ENCODE measurements at regions not wholly inside any gene's neighbourhood (a gene's known extent, or its start where the extent isn't known, plus 50 kb on each side); places are given as distances from the start of the nearest gene placed in this dataset.

DNA sequence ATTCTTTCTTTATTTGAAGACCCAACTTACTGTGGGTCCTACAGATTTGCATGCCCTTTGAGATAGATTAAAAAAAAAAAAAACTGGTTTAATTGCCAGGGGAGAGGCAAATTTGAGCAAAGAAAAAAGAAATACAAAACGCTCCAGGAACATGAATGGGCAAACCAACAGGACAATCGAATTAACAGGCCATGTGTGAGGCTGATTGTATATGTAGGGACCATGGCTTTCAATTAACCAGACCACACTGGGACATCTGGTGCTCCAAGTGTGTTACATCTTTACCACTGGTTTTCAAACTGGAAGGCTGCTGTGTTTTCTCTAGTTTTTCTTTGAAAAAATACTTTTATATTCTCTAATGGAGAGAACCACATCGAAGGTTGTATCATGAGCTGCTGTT is 612.1 kb upstream of the SEMA6A start:
- Histone ChIP-seq H4K20me1 (ENCODE audit: control insufficient read depth, extremely low read depth, insufficient read depth, low read length) (no peaks in the 10 kb centered on the region), H3K9me1 (ENCODE audit: control insufficient read depth, extremely low read depth, insufficient read depth, low read length) (no peaks in the 10 kb centered on the region), H3K27me3 (ENCODE audit: control insufficient read depth, extremely low read depth, insufficient read depth, low read length) (no peaks in the 10 kb centered on the region), H3K9ac (ENCODE audit: control insufficient read depth, extremely low read depth, insufficient read depth, low read length) (no peak overlapping the region), H2AFZ (ENCODE audit: control insufficient read depth, low read length) (no peak overlapping the region), H3K4me2 (ENCODE audit: control insufficient read depth, extremely low read depth, insufficient read depth, low read depth, low read length) (no peak overlapping the region), H3K4me1 (ENCODE audit: control insufficient read depth, extremely low read depth, insufficient read depth, low read length) (no peaks in the 10 kb centered on the region), H3K79me2 (ENCODE audit: control insufficient read depth, insufficient read depth, low read length) (no peaks in the 10 kb centered on the region), H3K4me3 (ENCODE audit: control insufficient read depth in 2 of 3, extremely low read depth in 1 of 3, insufficient read depth in 2 of 3, low read depth in 1 of 3, low read length in 3 of 3) (no peak overlapping the region), H3K9me3 (ENCODE audit: control insufficient read depth, low read depth, low read length) (no peaks in the 10 kb centered on the region), H3K36me3 (ENCODE audit: control insufficient read depth in 2 of 2, extremely low read depth in 1 of 2, insufficient read depth in 2 of 2, low read length in 2 of 2) (no peaks in the 10 kb centered on the region), H3K27ac (ENCODE audit: control insufficient read depth, insufficient read depth, low read length) (no peak overlapping the region)
- no peak for DNase-seq (ENCODE audit: low read depth, low spot score)
- dilution Hi-C loops (cut with MboI; ENCODE audit: extremely low pct_ligation_motif_present, low sequenced_read_pairs), result no loop called here
- TF ChIP-seq, protein P1, sequence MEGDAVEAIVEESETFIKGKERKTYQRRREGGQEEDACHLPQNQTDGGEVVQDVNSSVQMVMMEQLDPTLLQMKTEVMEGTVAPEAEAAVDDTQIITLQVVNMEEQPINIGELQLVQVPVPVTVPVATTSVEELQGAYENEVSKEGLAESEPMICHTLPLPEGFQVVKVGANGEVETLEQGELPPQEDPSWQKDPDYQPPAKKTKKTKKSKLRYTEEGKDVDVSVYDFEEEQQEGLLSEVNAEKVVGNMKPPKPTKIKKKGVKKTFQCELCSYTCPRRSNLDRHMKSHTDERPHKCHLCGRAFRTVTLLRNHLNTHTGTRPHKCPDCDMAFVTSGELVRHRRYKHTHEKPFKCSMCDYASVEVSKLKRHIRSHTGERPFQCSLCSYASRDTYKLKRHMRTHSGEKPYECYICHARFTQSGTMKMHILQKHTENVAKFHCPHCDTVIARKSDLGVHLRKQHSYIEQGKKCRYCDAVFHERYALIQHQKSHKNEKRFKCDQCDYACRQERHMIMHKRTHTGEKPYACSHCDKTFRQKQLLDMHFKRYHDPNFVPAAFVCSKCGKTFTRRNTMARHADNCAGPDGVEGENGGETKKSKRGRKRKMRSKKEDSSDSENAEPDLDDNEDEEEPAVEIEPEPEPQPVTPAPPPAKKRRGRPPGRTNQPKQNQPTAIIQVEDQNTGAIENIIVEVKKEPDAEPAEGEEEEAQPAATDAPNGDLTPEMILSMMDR (optimal IDR thresholded peaks at IDR 0.05 in 1 of 3, IDR thresholded peaks at IDR 0.05 in 1 of 3, conservative IDR thresholded peaks at IDR 0.05 in 1 of 3; ENCODE audit: extremely low read depth in 1 of 3, insufficient read depth in 2 of 3, low read length in 3 of 3), result no peak
- no peak for TF ChIP-seq EZH2 (IDR thresholded peaks at IDR 0.05; ENCODE audit: low read length)
- no peak for FAIRE-seq

DNA sequence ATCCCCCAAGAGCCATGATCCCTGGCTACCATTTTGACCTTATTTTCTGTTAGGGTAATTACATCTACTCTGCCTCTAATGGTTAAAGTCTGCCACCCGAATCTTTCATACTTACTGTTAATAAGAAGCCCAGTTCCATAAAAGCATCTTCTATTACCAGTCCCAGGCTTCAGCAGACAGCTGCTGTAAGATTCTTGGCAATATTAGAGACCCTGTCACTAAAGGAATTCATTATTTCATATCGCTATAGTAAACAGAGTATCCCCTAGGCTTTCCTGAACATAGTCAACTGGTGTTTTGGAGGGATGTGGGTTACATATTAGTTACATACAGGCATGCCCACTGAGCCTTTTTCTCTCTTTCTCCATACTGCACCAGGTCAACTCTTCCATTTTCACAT is 608.7 kb upstream of the SEMA6A start:
- Histone ChIP-seq H3K4me3 (ENCODE audit: control insufficient read depth in 2 of 3, extremely low read depth in 1 of 3, insufficient read depth in 2 of 3, low read depth in 1 of 3, low read length in 3 of 3) (no peak overlapping the region), H3K4me1 (ENCODE audit: control insufficient read depth, extremely low read depth, insufficient read depth, low read length) (no peaks in the 10 kb centered on the region), H3K79me2 (ENCODE audit: control insufficient read depth, insufficient read depth, low read length) (no peaks in the 10 kb centered on the region), H3K4me2 (ENCODE audit: control insufficient read depth, extremely low read depth, insufficient read depth, low read depth, low read length) (no peak overlapping the region), H3K9me3 (ENCODE audit: control insufficient read depth, low read depth, low read length) (no peaks in the 10 kb centered on the region), H3K9me1 (ENCODE audit: control insufficient read depth, extremely low read depth, insufficient read depth, low read length) (no peaks in the 10 kb centered on the region), H3K9ac (ENCODE audit: control insufficient read depth, extremely low read depth, insufficient read depth, low read length) (no peak overlapping the region), H2AFZ (ENCODE audit: control insufficient read depth, low read length) (no peak overlapping the region), H4K20me1 (ENCODE audit: control insufficient read depth, extremely low read depth, insufficient read depth, low read length) (no peaks in the 10 kb centered on the region), H3K36me3 (ENCODE audit: control insufficient read depth in 2 of 2, extremely low read depth in 1 of 2, insufficient read depth in 2 of 2, low read length in 2 of 2) (no peaks in the 10 kb centered on the region), H3K27me3 (ENCODE audit: control insufficient read depth, extremely low read depth, insufficient read depth, low read length) (no peaks in the 10 kb centered on the region), H3K27ac (ENCODE audit: control insufficient read depth, insufficient read depth, low read length) (no peak overlapping the region)
- no peak for TF ChIP-seq EZH2 (IDR thresholded peaks at IDR 0.05; ENCODE audit: low read length)
- TF ChIP-seq, protein P1 (optimal IDR thresholded peaks at IDR 0.05 in 1 of 3, IDR thresholded peaks at IDR 0.05 in 1 of 3, conservative IDR thresholded peaks at IDR 0.05 in 1 of 3; ENCODE audit: extremely low read depth in 1 of 3, insufficient read depth in 2 of 3, low read length in 3 of 3), result no peak
- no peak for FAIRE-seq
- DNase-seq (ENCODE audit: low read depth, low spot score), result no peak
- dilution Hi-C loops (cut with MboI; ENCODE audit: extremely low pct_ligation_motif_present, low sequenced_read_pairs), result no loop called here

All from keratinocyte (primary cell).